ENCODE measurements at regions not wholly inside any gene's neighbourhood (a gene's known extent, or its start where the extent isn't known, plus 50 kb on each side); places are given as distances from the start of the nearest gene placed in this dataset.

DNA sequence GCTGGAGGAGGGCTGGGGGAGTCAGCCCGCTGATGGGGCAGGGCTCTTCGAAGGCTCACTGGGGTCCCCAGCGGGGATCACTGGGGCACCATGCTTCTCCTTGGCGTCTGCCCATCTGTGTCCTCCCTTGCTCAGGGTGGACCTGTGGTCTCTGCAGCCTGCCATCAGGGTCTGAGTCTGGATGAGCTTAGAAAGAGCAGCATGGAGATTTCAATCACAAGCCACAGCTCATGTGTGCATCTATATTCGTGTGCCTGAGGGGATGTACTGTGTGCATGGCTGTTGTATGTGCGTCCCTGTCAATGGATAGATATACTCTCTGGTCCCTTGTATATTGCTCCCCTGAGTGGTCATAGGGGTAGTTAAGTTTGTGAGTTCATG lies 126.6 kb upstream of the SDK2 start:
- no peaks in the 10 kb centered on the region for H3K36me3 Mint-ChIP-seq
- Histone ChIP-seq H3K4me3 (ENCODE audit: low read length in 2 of 2) (no peak overlapping the region), H3K4me1 (ENCODE audit: insufficient read depth, low read length) (no peaks in the 10 kb centered on the region), H3K36me3 (ENCODE audit: insufficient read depth, low read length) (no peaks in the 10 kb centered on the region), H3K9me3 (ENCODE audit: control insufficient read depth in 1 of 2, low read length in 2 of 2) (no peaks in the 10 kb centered on the region), H3K27me3 (ENCODE audit: insufficient read depth, low read length) (no peaks in the 10 kb centered on the region), H3K27ac (ENCODE audit: low read depth, low read length) (no peak overlapping the region)
- ChIA-PET POLR2A (ENCODE audit: partially characterized antibody) (no interaction called here), CTCF (ENCODE audit: partially characterized antibody) (no interaction called here)
- no peaks in the 10 kb centered on the region for H3K4me1 Mint-ChIP-seq
- H3K27me3 Mint-ChIP-seq = peaks cover 1 to 2% of the 10 kb centered on the region in 2 donors
- no peak overlapping the region for H3K27ac Mint-ChIP-seq
- intact Hi-C loops (cut with micrococcal nuclease) = no loop called here
- H3K9me3 Mint-ChIP-seq = peaks cover 0 to 2% (median 0%) of the 10 kb centered on the region in 8 donors
- no peak for DNase-seq
- no peak overlapping the region for H3K4me3 Mint-ChIP-seq

DNA sequence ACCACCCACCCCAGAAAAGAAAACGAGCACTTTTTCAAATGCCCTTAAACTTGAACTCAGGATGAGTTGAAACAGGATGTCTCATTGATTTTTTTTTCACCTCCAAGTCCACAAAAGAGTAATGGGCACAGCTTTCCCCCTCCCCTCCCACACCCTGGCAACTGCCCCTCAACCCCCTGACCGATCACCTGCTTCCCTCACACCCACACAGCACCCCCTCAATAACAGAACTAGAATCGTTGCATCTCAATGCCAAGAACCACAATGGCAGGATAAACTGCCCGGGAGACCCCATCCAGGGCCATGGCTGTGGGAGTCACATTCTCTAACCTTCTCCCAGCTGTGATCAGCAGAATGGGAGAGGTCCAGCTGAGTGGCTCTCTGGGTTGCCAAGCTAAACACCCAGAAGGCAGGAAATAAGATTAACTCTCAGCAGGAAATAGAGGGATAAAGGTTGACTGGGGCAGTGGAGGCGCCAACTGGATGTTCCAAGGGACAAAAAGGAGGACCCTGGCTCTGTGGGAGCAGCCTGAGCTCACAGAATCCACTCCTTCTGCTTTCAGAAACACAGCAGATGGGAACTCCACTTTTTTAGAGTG lies 128.0 kb upstream of the SDK2 start:
- Histone ChIP-seq H3K36me3 (ENCODE audit: insufficient read depth, low read length) (no peaks in the 10 kb centered on the region), H3K27me3 (ENCODE audit: insufficient read depth, low read length) (no peaks in the 10 kb centered on the region), H3K27ac (ENCODE audit: low read depth, low read length) (no peak overlapping the region), H3K4me3 (ENCODE audit: low read length in 2 of 2) (no peak overlapping the region), H3K4me1 (ENCODE audit: insufficient read depth, low read length) (no peaks in the 10 kb centered on the region), H3K9me3 (ENCODE audit: control insufficient read depth in 1 of 2, low read length in 2 of 2) (no peaks in the 10 kb centered on the region)
- no peak for DNase-seq
- POLR2A ChIA-PET (ENCODE audit: partially characterized antibody) = no interaction called here
- no peaks in the 10 kb centered on the region for H3K9me3 Mint-ChIP-seq
- H3K27me3 Mint-ChIP-seq = peaks cover 1 to 4% of the 10 kb centered on the region in 2 donors
- intact Hi-C loops (cut with micrococcal nuclease) = no loop called here
- no peaks in the 10 kb centered on the region for H3K36me3 Mint-ChIP-seq
- CTCF ChIA-PET (ENCODE audit: partially characterized antibody) = no interaction called here
- peak overlapping the region in 1 of 7 donors; percentile 44 for H3K27ac Mint-ChIP-seq
- H3K4me1 Mint-ChIP-seq = no peaks in the 10 kb centered on the region
- no peak overlapping the region for H3K4me3 Mint-ChIP-seq

DNA sequence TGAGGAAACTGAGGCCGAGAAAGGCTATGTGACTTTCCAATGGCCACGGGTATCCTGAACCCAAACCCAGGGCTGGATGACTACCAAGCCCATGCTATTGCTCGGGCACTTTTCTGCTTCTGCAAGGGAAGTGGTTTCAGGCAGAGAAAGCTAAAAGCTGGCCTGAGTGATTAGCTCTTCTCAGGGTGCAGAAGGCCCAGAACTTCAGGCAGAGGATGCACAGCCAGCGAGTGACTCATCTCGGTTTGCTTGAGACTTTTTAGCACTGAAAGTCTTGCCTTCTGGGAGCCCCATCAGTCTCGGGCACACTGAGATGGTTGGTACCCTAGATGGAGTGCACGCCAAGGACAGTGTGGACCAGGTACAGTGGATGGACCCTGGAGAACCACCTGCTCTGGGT lies 129.5 kb upstream of the SDK2 start:
- no peak overlapping the region for H3K4me3 Mint-ChIP-seq
- no peak overlapping the region for H3K27ac Mint-ChIP-seq
- Histone ChIP-seq H3K9me3 (ENCODE audit: control insufficient read depth in 1 of 2, low read length in 2 of 2) (no peaks in the 10 kb centered on the region), H3K4me1 (ENCODE audit: insufficient read depth, low read length) (no peaks in the 10 kb centered on the region), H3K27ac (ENCODE audit: low read depth, low read length) (no peak overlapping the region), H3K36me3 (ENCODE audit: insufficient read depth, low read length) (no peaks in the 10 kb centered on the region), H3K4me3 (ENCODE audit: low read length in 2 of 2) (no peak overlapping the region), H3K27me3 (ENCODE audit: insufficient read depth, low read length) (no peaks in the 10 kb centered on the region)
- H3K27me3 Mint-ChIP-seq = peaks cover 1 to 3% of the 10 kb centered on the region in 2 donors
- no peaks in the 10 kb centered on the region for H3K9me3 Mint-ChIP-seq
- POLR2A ChIA-PET (ENCODE audit: partially characterized antibody) = interaction anchor here (0.9 kb wide), 1 partner anchor 51 kb away, joined by 3 read pairs; no protein-coding TSS in a partner anchor
- DNase-seq = no peak
- CTCF ChIA-PET (ENCODE audit: partially characterized antibody) = no interaction called here
- no peaks in the 10 kb centered on the region for H3K4me1 Mint-ChIP-seq
- intact Hi-C loops (cut with micrococcal nuclease) = no loop called here
- no peaks in the 10 kb centered on the region for H3K36me3 Mint-ChIP-seq

DNA sequence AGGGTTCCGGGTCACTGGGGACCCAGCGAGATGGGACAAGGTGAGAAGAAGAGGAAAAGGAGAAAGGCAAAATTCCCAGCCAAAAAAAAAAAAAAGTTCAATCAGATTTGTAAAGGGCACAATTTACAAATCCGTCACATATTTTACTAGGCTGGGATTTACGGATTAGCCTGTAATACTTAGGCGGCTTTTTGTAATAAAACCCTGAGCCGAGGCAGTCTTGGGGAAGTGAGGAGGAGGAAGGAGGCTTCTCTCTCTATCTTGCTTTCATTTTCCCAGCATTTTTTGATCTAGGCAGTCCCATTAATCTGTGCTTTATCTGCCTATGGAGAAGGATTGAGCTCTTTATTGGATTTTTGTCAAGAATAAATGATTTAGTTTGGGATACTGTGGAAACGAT lies 130.6 kb upstream of the SDK2 start:
- no peaks in the 10 kb centered on the region for H3K36me3 Mint-ChIP-seq
- Histone ChIP-seq H3K4me3 (ENCODE audit: low read length in 2 of 2) (no peak overlapping the region), H3K9me3 (ENCODE audit: control insufficient read depth in 1 of 2, low read length in 2 of 2) (no peaks in the 10 kb centered on the region), H3K27ac (ENCODE audit: low read depth, low read length) (no peak overlapping the region), H3K27me3 (ENCODE audit: insufficient read depth, low read length) (no peaks in the 10 kb centered on the region), H3K4me1 (ENCODE audit: insufficient read depth, low read length) (no peaks in the 10 kb centered on the region), H3K36me3 (ENCODE audit: insufficient read depth, low read length) (no peaks in the 10 kb centered on the region)
- no peak overlapping the region for H3K4me3 Mint-ChIP-seq
- intact Hi-C loops (cut with micrococcal nuclease) = no loop called here
- H3K4me1 Mint-ChIP-seq = no peaks in the 10 kb centered on the region
- H3K27ac Mint-ChIP-seq = no peak overlapping the region
- POLR2A ChIA-PET (ENCODE audit: partially characterized antibody) = no interaction called here
- H3K27me3 Mint-ChIP-seq = peaks cover 1 to 2% of the 10 kb centered on the region in 2 donors
- DNase-seq = no peak
- CTCF ChIA-PET (ENCODE audit: partially characterized antibody) = no interaction called here
- no peaks in the 10 kb centered on the region for H3K9me3 Mint-ChIP-seq

GRCh38 chr17:73776351-73777130 lies 132.3 kb upstream of the SDK2 start:
- Histone ChIP-seq H3K27me3 (ENCODE audit: insufficient read depth, low read length) (no peaks in the 10 kb centered on the region), H3K36me3 (ENCODE audit: insufficient read depth, low read length) (no peaks in the 10 kb centered on the region), H3K4me1 (ENCODE audit: insufficient read depth, low read length) (no peaks in the 10 kb centered on the region), H3K9me3 (ENCODE audit: control insufficient read depth in 1 of 2, low read length in 2 of 2) (no peaks in the 10 kb centered on the region), H3K4me3 (ENCODE audit: low read length in 2 of 2) (no peak overlapping the region), H3K27ac (ENCODE audit: low read depth, low read length) (no peak overlapping the region)
- Mint-ChIP-seq H3K27me3 (peaks cover 0 to 2% of the 10 kb centered on the region in 2 donors), H3K9me3 (no peaks in the 10 kb centered on the region), H3K36me3 (no peaks in the 10 kb centered on the region), H3K27ac (no peak overlapping the region), H3K4me1 (no peaks in the 10 kb centered on the region), H3K4me3 (no peak overlapping the region)
- CTCF ChIA-PET (ENCODE audit: partially characterized antibody) = no interaction called here
- no peak for DNase-seq
- POLR2A ChIA-PET (ENCODE audit: partially characterized antibody) = interaction anchor here (0.6 kb wide), 1 partner anchor 52 kb away, joined by 3 read pairs; no protein-coding TSS in a partner anchor
- intact Hi-C loops (cut with micrococcal nuclease) = no loop called here

- Histone ChIP-seq H3K4me1 (ENCODE audit: insufficient read depth, low read length) (no peaks in the 10 kb centered on the region), H3K27me3 (ENCODE audit: insufficient read depth, low read length) (no peaks in the 10 kb centered on the region), H3K27ac (ENCODE audit: low read depth, low read length) (no peak overlapping the region), H3K36me3 (ENCODE audit: insufficient read depth, low read length) (no peaks in the 10 kb centered on the region), H3K9me3 (ENCODE audit: control insufficient read depth in 1 of 2, low read length in 2 of 2) (no peaks in the 10 kb centered on the region), H3K4me3 (ENCODE audit: low read length in 2 of 2) (no peak overlapping the region)
- H3K36me3 Mint-ChIP-seq = no peaks in the 10 kb centered on the region
- no peak overlapping the region for H3K4me3 Mint-ChIP-seq
- ChIA-PET POLR2A (ENCODE audit: partially characterized antibody) (interaction anchor here (0.6 kb wide), 1 partner anchor 51 kb away, joined by 3 read pairs; no protein-coding TSS in a partner anchor), CTCF (ENCODE audit: partially characterized antibody) (no interaction called here)
- H3K27ac Mint-ChIP-seq = no peak overlapping the region
- DNase-seq = no peak
- H3K4me1 Mint-ChIP-seq = peaks cover 0 to 1% (median under 1%) of the 10 kb centered on the region in 4 donors
- intact Hi-C loops (cut with micrococcal nuclease) = no loop called here
- H3K27me3 Mint-ChIP-seq = peaks cover 0 to 2% of the 10 kb centered on the region in 2 donors
- H3K9me3 Mint-ChIP-seq = no peaks in the 10 kb centered on the region
These were observed 132.8 kb upstream of the SDK2 start for GRCh38 chr17:73777131-73777449.

DNA sequence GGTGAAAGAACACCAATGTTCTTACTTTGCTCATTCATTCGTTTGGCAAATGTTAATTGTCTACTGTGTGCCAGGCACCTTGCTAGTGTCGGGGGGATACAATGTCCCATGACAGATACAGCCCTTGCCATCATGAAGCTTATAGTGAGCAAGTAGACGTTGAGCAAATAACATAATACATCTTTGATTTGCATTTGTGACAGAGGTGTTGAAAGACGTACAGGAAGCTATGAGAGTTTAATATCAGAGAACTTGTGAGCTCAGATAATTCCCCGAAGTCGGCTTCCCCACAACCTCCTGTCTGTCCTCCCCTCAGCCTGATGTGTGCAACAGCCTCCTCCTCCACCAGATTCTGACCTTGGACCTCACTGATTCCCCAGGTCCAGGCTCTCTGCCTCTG lies 138.0 kb upstream of the SDK2 start:
- Mint-ChIP-seq H3K9me3 (no peaks in the 10 kb centered on the region), H3K36me3 (no peaks in the 10 kb centered on the region), H3K4me1 (peaks cover 0 to 11% (median 6%) of the 10 kb centered on the region in 4 donors), H3K27ac (no peak overlapping the region), H3K27me3 (peaks cover 1 to 9% of the 10 kb centered on the region in 2 donors), H3K4me3 (peak overlapping the region in 1 of 8 donors; percentile 51)
- Histone ChIP-seq H3K27ac (ENCODE audit: low read depth, low read length) (no peak overlapping the region), H3K4me1 (ENCODE audit: insufficient read depth, low read length) (no peaks in the 10 kb centered on the region), H3K27me3 (ENCODE audit: insufficient read depth, low read length) (no peaks in the 10 kb centered on the region), H3K36me3 (ENCODE audit: insufficient read depth, low read length) (no peaks in the 10 kb centered on the region), H3K4me3 (ENCODE audit: low read length in 2 of 2) (no peak overlapping the region), H3K9me3 (ENCODE audit: control insufficient read depth in 1 of 2, low read length in 2 of 2) (no peaks in the 10 kb centered on the region)
- ChIA-PET POLR2A (ENCODE audit: partially characterized antibody) (interaction anchor here (1.3 kb wide), 1 partner anchor 46 kb away, joined by 5 read pairs; no protein-coding TSS in a partner anchor), CTCF (ENCODE audit: partially characterized antibody) (interaction anchor here (2.1 kb wide), 1 partner anchor 353 kb away, joined by 10 read pairs; no protein-coding TSS in a partner anchor)
- intact Hi-C loops (cut with micrococcal nuclease) = no loop called here
- DNase-seq = no peak
